Suprapubic skin (tissue), 3 donors: ENCODE measurements at regions not wholly inside any gene's neighbourhood (a gene's known extent, or its start where the extent isn't known, plus 50 kb on each side); places are given as distances from the start of the nearest gene placed in this dataset.

ENCODE experiments used
- EP300 ChIP-seq: sonication (generic); formaldehyde crosslinking; IDR thresholded peaks from one replicate; pipeline ENCODE4 v1.6.1; 2017; ENCODE audit warnings: antibody characterized with exemption
- POLR2A ChIP-seq, 2 donors: fragments of 450-650 bp; IDR thresholded peaks; one replicate each; pipeline ENCODE4 v1.6.1; 2017; ENCODE audit warnings: antibody characterized with exemption in 2 of 2, mild to moderate bottlenecking in 2 of 2, moderate library complexity in 2 of 2
- TF ChIP-seq, protein P1 (sequence below), 2 donors: fragments of 200-600 bp in 1 of 2; fragments of 450-650 bp in 1 of 2; sonication (generic) in 1 of 2; IDR thresholded peaks; one replicate each; pipeline ENCODE4 v1.5.1; 2016 to 2019; ENCODE audit warnings: antibody characterized with exemption in 2 of 2, mild to moderate bottlenecking in 1 of 2, moderate library complexity in 1 of 2

- TF ChIP-seq, protein P1, sequence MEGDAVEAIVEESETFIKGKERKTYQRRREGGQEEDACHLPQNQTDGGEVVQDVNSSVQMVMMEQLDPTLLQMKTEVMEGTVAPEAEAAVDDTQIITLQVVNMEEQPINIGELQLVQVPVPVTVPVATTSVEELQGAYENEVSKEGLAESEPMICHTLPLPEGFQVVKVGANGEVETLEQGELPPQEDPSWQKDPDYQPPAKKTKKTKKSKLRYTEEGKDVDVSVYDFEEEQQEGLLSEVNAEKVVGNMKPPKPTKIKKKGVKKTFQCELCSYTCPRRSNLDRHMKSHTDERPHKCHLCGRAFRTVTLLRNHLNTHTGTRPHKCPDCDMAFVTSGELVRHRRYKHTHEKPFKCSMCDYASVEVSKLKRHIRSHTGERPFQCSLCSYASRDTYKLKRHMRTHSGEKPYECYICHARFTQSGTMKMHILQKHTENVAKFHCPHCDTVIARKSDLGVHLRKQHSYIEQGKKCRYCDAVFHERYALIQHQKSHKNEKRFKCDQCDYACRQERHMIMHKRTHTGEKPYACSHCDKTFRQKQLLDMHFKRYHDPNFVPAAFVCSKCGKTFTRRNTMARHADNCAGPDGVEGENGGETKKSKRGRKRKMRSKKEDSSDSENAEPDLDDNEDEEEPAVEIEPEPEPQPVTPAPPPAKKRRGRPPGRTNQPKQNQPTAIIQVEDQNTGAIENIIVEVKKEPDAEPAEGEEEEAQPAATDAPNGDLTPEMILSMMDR (IDR thresholded peaks at IDR 0.05), result no peak
- TF ChIP-seq EP300 (no peak), POLR2A (IDR thresholded peaks at IDR 0.05) (no peak)
Measured at GRCh38 chr5:68416714-68417113, 201.2 kb downstream of the PIK3R1 start.
